HG02981 (cell line): ENCODE measurements at regions not wholly inside any gene's neighbourhood (a gene's known extent, or its start where the extent isn't known, plus 50 kb on each side); places are given as distances from the start of the nearest gene placed in this dataset.

Experiments
- ATAC-seq: cut with Tn5 transposase; IDR thresholded peaks from one replicate; pipeline ENCODE4 v1.9.1; 2021; ENCODE audit warnings: mild to moderate bottlenecking, moderate library complexity; ENCODE audit not compliant: unreplicated experiment

DNA sequence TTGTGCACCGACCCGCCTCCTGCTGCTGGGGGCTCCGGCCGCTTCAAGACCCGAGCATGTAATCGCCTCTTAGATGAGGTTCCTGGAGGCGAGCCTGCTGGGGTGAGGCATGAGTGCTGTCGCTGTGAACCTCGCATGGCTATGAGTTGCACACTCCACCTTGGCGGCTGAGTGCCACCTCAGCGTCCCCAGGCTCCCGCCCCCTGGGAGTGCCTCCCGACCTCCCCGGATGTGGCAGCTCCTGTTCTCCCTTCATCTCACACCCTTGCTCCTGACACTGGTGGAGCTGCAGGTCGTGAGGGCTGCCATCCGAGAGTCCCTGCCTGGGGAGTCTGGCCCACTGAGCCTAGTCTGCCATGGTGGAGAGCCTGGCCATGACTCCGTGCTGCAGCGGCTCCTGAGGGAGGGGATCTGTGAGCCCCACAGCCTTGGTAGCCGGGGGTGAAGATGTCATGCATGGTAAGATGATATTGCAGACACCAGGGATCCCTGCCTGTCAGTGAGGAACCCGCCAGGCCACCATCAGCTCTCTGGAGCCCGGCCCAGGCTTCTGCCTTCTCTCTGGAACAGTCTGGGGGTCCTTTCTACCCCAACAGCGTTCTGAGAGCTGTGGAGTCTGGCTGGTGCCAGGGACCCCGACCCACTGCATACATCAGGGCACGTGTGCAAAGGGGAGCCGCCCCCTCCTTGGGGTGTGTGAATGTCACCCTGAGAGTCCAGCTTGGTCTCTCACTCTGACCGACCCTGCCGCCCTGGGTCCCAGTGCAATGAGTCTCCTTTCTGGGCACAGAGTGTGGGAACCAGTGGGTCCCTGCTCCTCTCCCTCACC is 61.6 kb upstream of the HS6ST1 start:
- ATAC-seq: no peak

- ATAC-seq: no peak
Measured at GRCh38 chr2:128380961-128381938, 62.6 kb upstream of the HS6ST1 start.

DNA sequence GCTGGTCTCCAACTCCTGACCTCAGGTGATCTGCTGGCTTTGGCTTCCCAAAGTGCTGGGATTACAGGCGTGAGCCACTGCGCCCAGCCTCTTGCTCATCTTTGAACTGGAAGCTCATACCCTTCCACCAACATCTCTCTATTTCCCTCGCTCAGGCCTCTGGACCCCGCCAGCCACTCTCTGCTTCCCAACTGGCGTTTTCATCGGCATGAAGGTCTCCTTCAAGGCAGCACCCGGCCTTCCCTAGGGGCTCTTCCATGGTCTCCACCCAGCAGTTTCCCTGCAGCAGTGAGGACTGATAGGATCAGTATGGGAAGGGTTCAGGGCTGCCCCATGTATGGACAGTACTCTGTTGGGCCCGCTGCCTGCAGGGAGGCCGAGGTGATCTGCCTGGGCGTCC is 65.8 kb upstream of the HS6ST1 start:
- no peak for ATAC-seq

DNA sequence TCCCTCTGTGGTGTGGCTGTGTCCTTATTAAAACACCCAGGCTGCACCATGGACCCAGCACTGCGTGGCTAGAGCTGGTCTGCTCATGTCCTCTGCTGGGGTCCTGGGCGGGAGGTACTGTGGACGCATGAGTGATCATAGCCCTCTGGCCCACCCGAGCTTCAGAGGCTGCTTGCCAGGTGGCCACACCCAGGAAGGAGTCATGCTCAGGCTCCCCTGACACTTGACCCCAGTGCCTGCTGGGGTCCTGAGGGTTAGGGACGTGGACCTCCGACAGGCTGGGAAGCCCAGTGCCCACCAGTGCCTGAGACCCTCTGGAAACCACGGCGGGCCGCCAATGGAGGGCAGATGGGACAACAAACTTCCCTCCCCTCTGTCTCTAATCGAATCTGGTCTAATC is 66.3 kb upstream of the HS6ST1 start:
- ATAC-seq: no peak

GRCh38 chr2:128385365-128385764 is 66.7 kb upstream of the HS6ST1 start:
- no peak for ATAC-seq

GRCh38 chr2:128386066-128386465 is 67.4 kb upstream of the HS6ST1 start:
- no peak for ATAC-seq

- ATAC-seq: no peak
Measured at GRCh38 chr2:128388499-128388941, 69.9 kb upstream of the HS6ST1 start.

- ATAC-seq: no peak
Measured at GRCh38 chr2:128389388-128390086, 70.9 kb upstream of the HS6ST1 start.

DNA sequence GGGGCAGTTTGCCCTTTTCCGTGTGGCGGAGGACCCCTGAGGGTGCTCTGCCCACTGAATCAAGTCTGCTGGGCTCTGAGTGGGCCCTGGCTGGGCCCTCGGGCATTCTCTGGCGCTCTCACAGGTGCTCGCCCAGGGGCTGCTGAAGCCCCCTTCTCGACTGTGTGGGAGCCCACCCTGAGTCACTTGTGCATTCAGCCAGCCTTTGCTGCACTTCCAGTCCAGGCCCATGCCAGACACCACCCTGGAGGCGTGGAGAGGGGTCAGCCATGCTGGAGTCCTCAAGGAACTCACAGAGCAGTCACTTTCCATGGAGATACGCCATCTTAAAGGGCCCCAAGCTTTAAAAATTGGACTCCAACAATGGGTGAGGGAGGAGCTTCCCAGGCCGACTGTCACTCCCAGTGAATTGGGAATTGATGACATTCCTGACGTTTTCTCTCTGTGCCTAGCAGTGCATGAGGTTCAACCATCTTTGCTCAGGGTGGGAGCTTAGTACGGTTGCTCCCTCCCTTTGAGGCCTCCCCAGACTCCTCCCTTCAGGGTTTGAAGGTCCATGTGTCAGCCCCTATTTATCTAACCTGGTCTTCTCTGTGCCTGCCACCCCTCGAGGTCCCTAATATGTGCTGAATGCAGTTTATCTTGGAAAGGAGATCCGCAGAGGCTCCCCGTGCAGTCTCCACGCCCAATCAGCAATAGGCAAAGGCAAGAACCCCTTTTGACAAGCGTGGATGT is 71.8 kb upstream of the HS6ST1 start:
- no peak for ATAC-seq

DNA sequence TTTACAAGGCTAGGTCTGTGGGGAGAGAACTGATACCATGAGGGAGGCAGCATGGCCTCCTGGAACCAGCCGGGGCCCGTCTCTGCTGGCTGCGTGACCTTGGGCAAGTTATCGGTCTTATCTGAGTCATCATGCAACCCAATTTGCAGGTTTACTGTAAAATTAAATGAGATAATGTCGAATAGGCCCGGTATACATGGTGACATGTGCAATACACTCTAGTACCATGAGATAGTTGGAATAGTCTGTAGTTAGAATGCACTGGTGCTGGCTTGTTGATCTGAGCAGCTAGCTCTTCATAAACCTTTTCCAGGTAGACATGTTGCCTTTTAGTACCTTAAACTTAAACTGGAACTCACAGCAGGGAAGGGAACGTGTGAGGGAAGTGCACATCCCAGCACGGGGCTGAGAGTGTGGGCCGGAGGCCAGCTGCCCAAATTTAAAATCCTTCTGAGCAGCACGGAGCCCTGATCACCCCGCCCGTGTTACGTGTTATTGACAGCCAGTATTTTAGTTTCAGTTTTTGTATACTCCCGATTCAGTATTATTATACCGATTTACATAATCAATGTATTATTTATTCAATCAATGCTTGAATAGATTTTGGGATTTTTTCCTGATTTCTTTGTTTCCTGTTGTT is 72.4 kb upstream of the HS6ST1 start:
- no peak for ATAC-seq

DNA sequence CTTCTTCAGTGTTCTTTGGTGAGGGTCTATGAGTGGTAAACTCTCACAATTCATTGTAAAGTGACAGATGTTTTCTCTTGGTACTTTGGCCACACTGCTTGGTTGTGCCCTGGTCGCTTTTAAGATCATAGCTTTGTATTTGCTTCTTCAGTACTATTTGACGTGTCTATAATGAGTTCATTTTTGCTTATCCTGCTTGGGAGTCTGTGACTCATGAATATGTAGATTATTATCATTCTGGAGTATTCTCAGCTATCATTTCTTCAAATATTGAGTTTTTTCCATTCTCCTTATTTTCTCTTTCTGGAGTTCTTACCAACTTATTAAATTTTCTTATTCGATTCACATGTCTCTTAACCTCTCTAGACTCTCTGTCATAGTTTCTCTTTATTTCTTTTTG is 73.0 kb upstream of the HS6ST1 start:
- no peak for ATAC-seq

- ATAC-seq: no peak
Measured at GRCh38 chr2:128392207-128392606, 73.5 kb upstream of the HS6ST1 start.

- ATAC-seq: no peak
Measured at GRCh38 chr2:128394007-128394730, 75.5 kb upstream of the HS6ST1 start.

DNA sequence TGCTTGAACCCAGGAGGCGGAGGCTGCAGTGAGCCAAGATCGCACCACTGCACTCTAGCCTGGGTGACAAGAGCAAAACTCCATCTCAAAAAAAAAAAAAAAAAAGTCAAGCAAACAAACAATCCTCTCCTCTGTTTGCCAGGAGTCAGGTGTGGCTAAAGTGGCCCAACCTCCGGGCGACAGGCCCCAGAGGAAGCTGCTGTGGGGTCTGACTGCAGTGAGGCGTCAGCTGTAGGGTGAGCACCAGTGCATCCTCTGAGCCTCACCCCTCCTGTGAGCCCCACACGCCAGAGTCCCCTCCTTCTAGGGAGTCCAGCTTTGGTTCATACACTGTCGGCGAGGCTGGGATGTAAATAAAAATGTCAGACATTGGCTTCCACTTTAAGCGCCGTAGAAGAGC is 76.5 kb upstream of the HS6ST1 start:
- ATAC-seq: no peak

- no peak for ATAC-seq
Measured at GRCh38 chr2:128395640-128396499, 77.2 kb upstream of the HS6ST1 start.

DNA sequence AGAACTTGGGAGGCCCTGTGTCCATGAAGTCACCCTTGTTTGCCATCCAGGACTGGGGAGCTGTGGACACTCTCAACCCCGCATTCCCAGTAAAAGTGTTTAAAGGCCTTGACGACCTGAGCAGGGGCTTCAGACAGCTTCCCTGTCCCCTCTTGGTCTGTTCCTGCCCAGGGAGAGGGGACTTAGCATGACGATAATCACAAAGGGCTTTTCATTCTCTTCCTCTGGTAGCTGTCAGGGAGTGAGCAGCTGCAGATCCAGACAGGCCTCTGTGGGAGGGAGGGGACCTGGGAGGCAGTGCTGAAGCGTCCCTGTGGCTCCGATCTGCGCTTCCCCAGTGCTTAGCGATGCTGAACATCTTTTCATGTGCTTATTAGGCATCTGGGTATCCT is 77.8 kb upstream of the HS6ST1 start:
- no peak for ATAC-seq

GRCh38 chr2:128396946-128397345 is 78.3 kb upstream of the HS6ST1 start:
- ATAC-seq: no peak

DNA sequence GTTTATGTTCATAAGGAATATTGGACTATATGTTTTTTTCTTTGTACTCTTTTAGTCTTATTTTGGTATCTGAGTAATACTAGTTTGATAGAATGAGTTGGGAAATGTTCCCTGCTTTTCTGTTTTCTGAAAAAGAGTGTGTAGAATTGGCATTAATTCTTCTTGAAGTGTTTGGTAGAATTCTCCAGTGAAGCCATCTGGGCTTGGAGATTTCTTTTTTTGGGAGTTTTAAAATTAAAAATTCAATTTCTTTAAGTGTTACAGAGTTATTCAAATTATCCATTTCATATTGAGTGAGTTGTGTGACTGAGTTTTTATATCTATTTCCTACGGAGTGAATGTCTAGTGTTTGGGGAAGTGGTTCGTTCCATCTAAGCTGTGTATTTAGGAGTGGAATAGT is 80.6 kb upstream of the HS6ST1 start:
- no peak for ATAC-seq
